ENCODE measurements at regions not wholly inside any gene's neighbourhood (a gene's known extent, or its start where the extent isn't known, plus 50 kb on each side); places are given as distances from the start of the nearest gene placed in this dataset.

- TF ChIP-seq CTCF (conservative IDR thresholded peaks at IDR 0.05 in 1 of 2, IDR thresholded peaks at IDR 0.05 in 1 of 2; ENCODE audit: extremely low read depth in 1 of 2, insufficient read depth in 1 of 2, low read depth in 1 of 2, low read length in 2 of 2): no peak
- no peak for TF ChIP-seq EZH2 (IDR thresholded peaks at IDR 0.05; ENCODE audit: borderline replicate concordance, low read length)
These were observed 87.9 kb upstream of the SLC24A5 start for GRCh38 chr15:48032911-48033310.

All from mammary epithelial cell (primary cell).